Panc1 (cell line): ENCODE measurements at regions not wholly inside any gene's neighbourhood (a gene's known extent, or its start where the extent isn't known, plus 50 kb on each side); places are given as distances from the start of the nearest gene placed in this dataset.

Experiments used
- ATAC-seq: fragments of 200-7000 bp; cut with Tn5 transposase; 2 replicates; pipeline ENCODE4 v1.9.1; 2020; ENCODE audit warnings: mild to moderate bottlenecking, moderate library complexity
- BruUV-seq: library from RNA; stranded (reverse); fragments of 400-500 nt; replicated peaks from 2 replicates; lab custom pipeline; 2021; lab: Mats Ljungman, UMichigan
- CTCF ChIA-PET: fragments of 300-600 bp; sonication (Branson Sonifier 250); formaldehyde crosslinking; loops from one replicate; lab custom pipeline; 2022; ENCODE audit warnings: antibody characterized with exemption; lab: Charles Lee
- POLR2A ChIA-PET: fragments of 300-600 bp; sonication (Branson Sonifier 250); formaldehyde crosslinking; loops from one replicate; lab custom pipeline; 2022; ENCODE audit warnings: antibody characterized with exemption; lab: Charles Lee
- DNase-seq: peaks from one replicate; pipeline ENCODE4 v3.0.0-alpha.2; 2010; ENCODE audit warnings: low read depth, low spot score
- H3K27ac ChIP-seq: 2 replicates; pipeline ENCODE4 v1.5.1; 2011; ENCODE audit warnings: mild to moderate bottlenecking, low read length, inconsistent platforms
- H3K27me3 ChIP-seq: fragments of 200-500 bp; sonication (Bioruptor generic); 2 replicates; pipeline ENCODE4 v1.6.0; 2014; ENCODE audit warnings: low read length, inconsistent platforms; ENCODE audit not compliant: control insufficient read depth, insufficient read depth
- H3K36me3 ChIP-seq: fragments of 200-500 bp; sonication (Bioruptor generic); 2 replicates; pipeline ENCODE4 v1.5.1; 2014; ENCODE audit warnings: inconsistent platforms, mild to moderate bottlenecking, low read length, moderate library complexity; ENCODE audit not compliant: control insufficient read depth, insufficient read depth
- H3K4me1 ChIP-seq: 2 replicates; pipeline ENCODE4 v1.5.1; 2011; ENCODE audit warnings: inconsistent platforms, mild to moderate bottlenecking, low read length, moderate library complexity; ENCODE audit not compliant: control insufficient read depth, insufficient read depth
- H3K4me3 ChIP-seq, 2 experiments: 2 replicates each; pipeline ENCODE4 v1.5.1; 2011 to 2012; ENCODE audit warnings: low read depth in 2 of 2, low read length in 2 of 2, mild to moderate bottlenecking in 2 of 2, inconsistent platforms in 1 of 2, moderate library complexity in 1 of 2
- H3K9me3 ChIP-seq: fragments of 200-500 bp; sonication (Bioruptor generic); 2 replicates; pipeline ENCODE4 v1.5.1; 2014; ENCODE audit warnings: low read depth, mild to moderate bottlenecking, inconsistent platforms, low read length, moderate library complexity; ENCODE audit not compliant: control insufficient read depth, insufficient read depth
- POLR2AphosphoS5 ChIP-seq: IDR thresholded peaks from 2 replicates; pipeline ENCODE4 v1.6.1; 2012; ENCODE audit warnings: mild to moderate bottlenecking, low read depth, low read length, moderate library complexity
- SIN3A ChIP-seq: IDR thresholded peaks from 2 replicates; pipeline ENCODE4 v1.6.1; 2012; ENCODE audit warnings: low read depth, mild to moderate bottlenecking, low read length, moderate library complexity, borderline replicate concordance; ENCODE audit not compliant: insufficient read depth
- TCF7L2 ChIP-seq: IDR thresholded peaks from 2 replicates; pipeline ENCODE4 v1.6.1; 2011; ENCODE audit warnings: mild to moderate bottlenecking, low read depth, low read length, inconsistent platforms
- in situ Hi-C: cut with HindIII; loops from 2 replicates; pipeline ENCODE4 v1.10.0; 2016; ENCODE audit warnings: low sequenced_read_pairs, low pct_unique_long_range_greater_than_20kb
- intact Hi-C: fragments of 100-400 bp; cut with micrococcal nuclease; formaldehyde crosslinking; loops from one replicate; pipeline ENCODE4 v1.10.0; 2022; ENCODE audit not compliant: unreplicated experiment
- TF ChIP-seq, protein P1 (sequence below), 2 experiments: IDR thresholded peaks; 2 replicates each; pipeline ENCODE4 v1.6.1; 2011 to 2012; ENCODE audit warnings: low read depth in 2 of 2, control low read depth in 1 of 2, low read length in 1 of 2, mild to moderate bottlenecking in 1 of 2, moderate library complexity in 1 of 2; ENCODE audit not compliant: insufficient read depth in 1 of 2
- TF ChIP-seq, protein P2 (sequence below): fragments of 450-650 bp; IDR thresholded peaks from 2 replicates; pipeline ENCODE4 v1.5.1; 2017; ENCODE audit warnings: mild to moderate bottlenecking

- ATAC-seq: no peak
- DNase-seq: no peak
- in situ Hi-C loops (no loop called here), intact Hi-C loops (no loop called here)
- H3K36me3 ChIP-seq: no peaks in the 10 kb centered on the region
- no peaks in the 10 kb centered on the region for H3K27me3 ChIP-seq
- POLR2A ChIA-PET: no interaction called here
- TF ChIP-seq POLR2AphosphoS5 (no peak), SIN3A (no peak)
- TF ChIP-seq, protein P1, sequence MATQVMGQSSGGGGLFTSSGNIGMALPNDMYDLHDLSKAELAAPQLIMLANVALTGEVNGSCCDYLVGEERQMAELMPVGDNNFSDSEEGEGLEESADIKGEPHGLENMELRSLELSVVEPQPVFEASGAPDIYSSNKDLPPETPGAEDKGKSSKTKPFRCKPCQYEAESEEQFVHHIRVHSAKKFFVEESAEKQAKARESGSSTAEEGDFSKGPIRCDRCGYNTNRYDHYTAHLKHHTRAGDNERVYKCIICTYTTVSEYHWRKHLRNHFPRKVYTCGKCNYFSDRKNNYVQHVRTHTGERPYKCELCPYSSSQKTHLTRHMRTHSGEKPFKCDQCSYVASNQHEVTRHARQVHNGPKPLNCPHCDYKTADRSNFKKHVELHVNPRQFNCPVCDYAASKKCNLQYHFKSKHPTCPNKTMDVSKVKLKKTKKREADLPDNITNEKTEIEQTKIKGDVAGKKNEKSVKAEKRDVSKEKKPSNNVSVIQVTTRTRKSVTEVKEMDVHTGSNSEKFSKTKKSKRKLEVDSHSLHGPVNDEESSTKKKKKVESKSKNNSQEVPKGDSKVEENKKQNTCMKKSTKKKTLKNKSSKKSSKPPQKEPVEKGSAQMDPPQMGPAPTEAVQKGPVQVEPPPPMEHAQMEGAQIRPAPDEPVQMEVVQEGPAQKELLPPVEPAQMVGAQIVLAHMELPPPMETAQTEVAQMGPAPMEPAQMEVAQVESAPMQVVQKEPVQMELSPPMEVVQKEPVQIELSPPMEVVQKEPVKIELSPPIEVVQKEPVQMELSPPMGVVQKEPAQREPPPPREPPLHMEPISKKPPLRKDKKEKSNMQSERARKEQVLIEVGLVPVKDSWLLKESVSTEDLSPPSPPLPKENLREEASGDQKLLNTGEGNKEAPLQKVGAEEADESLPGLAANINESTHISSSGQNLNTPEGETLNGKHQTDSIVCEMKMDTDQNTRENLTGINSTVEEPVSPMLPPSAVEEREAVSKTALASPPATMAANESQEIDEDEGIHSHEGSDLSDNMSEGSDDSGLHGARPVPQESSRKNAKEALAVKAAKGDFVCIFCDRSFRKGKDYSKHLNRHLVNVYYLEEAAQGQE (IDR thresholded peaks at IDR 0.05; ENCODE audit: insufficient read depth in 1 of 2, low read depth in 2 of 2, low read length in 1 of 2): no peak
- H3K4me1 ChIP-seq: no peaks in the 10 kb centered on the region
- no peak overlapping the region for H3K27ac ChIP-seq
- no TSS peak for BruUV-seq
- no peaks in the 10 kb centered on the region for H3K9me3 ChIP-seq
- CTCF ChIA-PET: no interaction called here
- no peak overlapping the region for H3K4me3 ChIP-seq
Measured at GRCh38 chr5:56513141-56513540, 280.0 kb upstream of the ANKRD55 start.

GRCh38 chr5:56512313-56512996 lies 279.3 kb upstream of the ANKRD55 start:
- no peaks in the 10 kb centered on the region for H3K27me3 ChIP-seq
- ATAC-seq (no peak), DNase-seq (no peak)
- no peaks in the 10 kb centered on the region for H3K9me3 ChIP-seq
- TF ChIP-seq TCF7L2 (no peak), SIN3A (no peak), POLR2AphosphoS5 (no peak)
- TF ChIP-seq, protein P1 (IDR thresholded peaks at IDR 0.05; ENCODE audit: insufficient read depth in 1 of 2, low read depth in 2 of 2, low read length in 1 of 2): no peak
- TF ChIP-seq, protein P2, sequence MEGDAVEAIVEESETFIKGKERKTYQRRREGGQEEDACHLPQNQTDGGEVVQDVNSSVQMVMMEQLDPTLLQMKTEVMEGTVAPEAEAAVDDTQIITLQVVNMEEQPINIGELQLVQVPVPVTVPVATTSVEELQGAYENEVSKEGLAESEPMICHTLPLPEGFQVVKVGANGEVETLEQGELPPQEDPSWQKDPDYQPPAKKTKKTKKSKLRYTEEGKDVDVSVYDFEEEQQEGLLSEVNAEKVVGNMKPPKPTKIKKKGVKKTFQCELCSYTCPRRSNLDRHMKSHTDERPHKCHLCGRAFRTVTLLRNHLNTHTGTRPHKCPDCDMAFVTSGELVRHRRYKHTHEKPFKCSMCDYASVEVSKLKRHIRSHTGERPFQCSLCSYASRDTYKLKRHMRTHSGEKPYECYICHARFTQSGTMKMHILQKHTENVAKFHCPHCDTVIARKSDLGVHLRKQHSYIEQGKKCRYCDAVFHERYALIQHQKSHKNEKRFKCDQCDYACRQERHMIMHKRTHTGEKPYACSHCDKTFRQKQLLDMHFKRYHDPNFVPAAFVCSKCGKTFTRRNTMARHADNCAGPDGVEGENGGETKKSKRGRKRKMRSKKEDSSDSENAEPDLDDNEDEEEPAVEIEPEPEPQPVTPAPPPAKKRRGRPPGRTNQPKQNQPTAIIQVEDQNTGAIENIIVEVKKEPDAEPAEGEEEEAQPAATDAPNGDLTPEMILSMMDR: no peak
- in situ Hi-C loops (no loop called here), intact Hi-C loops (no loop called here)
- no TSS peak for BruUV-seq
- ChIA-PET POLR2A (no interaction called here), CTCF (no interaction called here)
- H3K4me3 ChIP-seq: no peak overlapping the region
- no peaks in the 10 kb centered on the region for H3K36me3 ChIP-seq
- H3K4me1 ChIP-seq: no peaks in the 10 kb centered on the region
- no peak overlapping the region for H3K27ac ChIP-seq
